SK-N-MC (cell line): ENCODE measurements at regions not wholly inside any gene's neighbourhood (a gene's known extent, or its start where the extent isn't known, plus 50 kb on each side); places are given as distances from the start of the nearest gene placed in this dataset.

Experiments used
- DNase-seq: peaks from one replicate; pipeline ENCODE4 v3.0.0-alpha.2; 2011; ENCODE audit warnings: low read depth, low spot score
- H3K27ac ChIP-seq: fragments of 200-600 bp; sonication (generic); 2 replicates; pipeline ENCODE4 v1.5.1; 2016; ENCODE audit warnings: mixed run types
- H3K36me3 ChIP-seq: fragments of 200-600 bp; sonication (generic); 2 replicates; pipeline ENCODE4 v1.6.1; 2017; ENCODE audit warnings: antibody characterized with exemption, low read length, mixed read lengths; ENCODE audit not compliant: insufficient read depth
- H3K4me3 ChIP-seq: fragments of 200-600 bp; sonication (generic); 2 replicates; pipeline ENCODE4 v1.5.1; 2016
- H3K9ac ChIP-seq: fragments of 200-600 bp; sonication (generic); 2 replicates; pipeline ENCODE4 v1.8.0; 2017; ENCODE audit warnings: mixed run types, mixed read lengths; ENCODE audit not compliant: insufficient read length
- H3K9me3 ChIP-seq: fragments of 200-600 bp; sonication (generic); 2 replicates; pipeline ENCODE4 v1.6.1; 2017; ENCODE audit warnings: low read depth, mild to moderate bottlenecking, antibody characterized with exemption, low read length, moderate library complexity, mixed read lengths
- EZH2 ChIP-seq: fragments of 200-600 bp; sonication (generic); IDR thresholded peaks from one replicate; pipeline ENCODE4 v1.6.1; 2017; ENCODE audit warnings: antibody characterized with exemption
- FOXP2 ChIP-seq: optimal IDR thresholded peaks from 2 replicates; pipeline ENCODE3; 2011; ENCODE audit warnings: mild to moderate bottlenecking, moderate library complexity; ENCODE audit not compliant: insufficient read depth; ENCODE audit errors: extremely low read length, control extremely low read depth
- POLR2AphosphoS5 ChIP-seq: IDR thresholded peaks from 2 replicates; pipeline ENCODE4 v1.6.1; 2012; ENCODE audit warnings: mild to moderate bottlenecking, low read depth, low read length, borderline replicate concordance

GRCh38 chr6:138564170-138564721, 65.0 kb upstream of the NHSL1 start:
- Histone ChIP-seq H3K27ac (no peak overlapping the region), H3K9me3 (no peaks in the 10 kb centered on the region), H3K36me3 (no peaks in the 10 kb centered on the region), H3K9ac (no peak overlapping the region), H3K4me3 (no peak overlapping the region)
- TF ChIP-seq EZH2 (no peak), FOXP2 (no peak), POLR2AphosphoS5 (no peak)
- no peak for DNase-seq

- Histone ChIP-seq H3K36me3 (no peaks in the 10 kb centered on the region), H3K9ac (no peak overlapping the region), H3K4me3 (no peak overlapping the region), H3K27ac (no peak overlapping the region), H3K9me3 (no peaks in the 10 kb centered on the region)
- no peak for DNase-seq
- TF ChIP-seq POLR2AphosphoS5 (no peak), EZH2 (no peak), FOXP2 (no peak)
Observed at GRCh38 chr6:138567052-138567451, 67.8 kb upstream of the NHSL1 start.

GRCh38 chr6:138568997-138569396, 69.7 kb upstream of the NHSL1 start:
- Histone ChIP-seq H3K9me3 (no peaks in the 10 kb centered on the region), H3K27ac (no peak overlapping the region), H3K9ac (no peak overlapping the region), H3K36me3 (no peaks in the 10 kb centered on the region), H3K4me3 (no peak overlapping the region)
- TF ChIP-seq EZH2 (no peak), FOXP2 (no peak), POLR2AphosphoS5 (no peak)
- DNase-seq: no peak

GRCh38 chr6:138569554-138569953, 70.3 kb upstream of the NHSL1 start:
- no peak for DNase-seq
- Histone ChIP-seq H3K9ac (no peak overlapping the region), H3K4me3 (no peak overlapping the region), H3K9me3 (no peaks in the 10 kb centered on the region), H3K36me3 (no peaks in the 10 kb centered on the region), H3K27ac (no peak overlapping the region)
- TF ChIP-seq POLR2AphosphoS5 (no peak), FOXP2 (no peak), EZH2 (no peak)

GRCh38 chr6:138569970-138570724, 70.9 kb upstream of the NHSL1 start:
- Histone ChIP-seq H3K9me3 (no peaks in the 10 kb centered on the region), H3K9ac (no peak overlapping the region), H3K36me3 (no peaks in the 10 kb centered on the region), H3K4me3 (no peak overlapping the region), H3K27ac (no peak overlapping the region)
- no peak for TF ChIP-seq EZH2
- DNase-seq: no peak

- Histone ChIP-seq H3K9me3 (no peaks in the 10 kb centered on the region), H3K4me3 (no peak overlapping the region), H3K36me3 (no peaks in the 10 kb centered on the region), H3K9ac (no peak overlapping the region), H3K27ac (no peak overlapping the region)
- DNase-seq: no peak
- TF ChIP-seq POLR2AphosphoS5: no peak
- TF ChIP-seq EZH2: no peak
- TF ChIP-seq FOXP2: no peak
Observed at GRCh38 chr6:138570725-138571029, 71.4 kb upstream of the NHSL1 start.

GRCh38 chr6:138571181-138571580, 71.9 kb upstream of the NHSL1 start:
- Histone ChIP-seq H3K36me3 (no peaks in the 10 kb centered on the region), H3K4me3 (no peak overlapping the region), H3K9ac (no peak overlapping the region), H3K9me3 (no peaks in the 10 kb centered on the region), H3K27ac (no peak overlapping the region)
- no peak for DNase-seq
- TF ChIP-seq EZH2: no peak
- no peak for TF ChIP-seq POLR2AphosphoS5
- no peak for TF ChIP-seq FOXP2

- no peak for DNase-seq
- Histone ChIP-seq H3K9ac (no peak overlapping the region), H3K9me3 (no peaks in the 10 kb centered on the region), H3K4me3 (no peak overlapping the region), H3K36me3 (no peaks in the 10 kb centered on the region), H3K27ac (no peak overlapping the region)
- TF ChIP-seq FOXP2: no peak
- TF ChIP-seq EZH2: no peak
- TF ChIP-seq POLR2AphosphoS5: no peak
Observed at GRCh38 chr6:138571585-138572166, 72.4 kb upstream of the NHSL1 start.

- TF ChIP-seq POLR2AphosphoS5 (no peak), FOXP2 (no peak), EZH2 (no peak)
- no peak overlapping the region for H3K27ac ChIP-seq
- no peak overlapping the region for H3K4me3 ChIP-seq
- H3K9ac ChIP-seq: no peak overlapping the region
- DNase-seq: no peak
- no peaks in the 10 kb centered on the region for H3K36me3 ChIP-seq
- no peaks in the 10 kb centered on the region for H3K9me3 ChIP-seq
Observed at GRCh38 chr6:138572167-138572875, 73.0 kb upstream of the NHSL1 start.
